Fibroblast of villous mesenchyme (primary cell): ENCODE measurements at regions not wholly inside any gene's neighbourhood (a gene's known extent, or its start where the extent isn't known, plus 50 kb on each side); places are given as distances from the start of the nearest gene placed in this dataset.

Source experiments
- DNase-seq: peaks from one replicate; pipeline ENCODE4 v3.0.0-alpha.2; 2010; ENCODE audit warnings: low read depth
- H3K4me3 ChIP-seq: 2 replicates; pipeline ENCODE4 v1.5.1; 2011; ENCODE audit warnings: low read depth, mild to moderate bottlenecking, low read length
- CTCF ChIP-seq: IDR thresholded peaks from 2 replicates; pipeline ENCODE4 v1.5.1; 2012; ENCODE audit warnings: low read depth, mild to moderate bottlenecking, low read length; ENCODE audit not compliant: insufficient read depth

- no peak overlapping the region for H3K4me3 ChIP-seq
- TF ChIP-seq CTCF: no peak
- DNase-seq: no peak
These were observed 250.3 kb downstream of the SEC61B start for GRCh38 chr9:99472240-99472915.

- no peak for TF ChIP-seq CTCF
- no peak overlapping the region for H3K4me3 ChIP-seq
These were observed 250.8 kb downstream of the SEC61B start for GRCh38 chr9:99472916-99473245.

GRCh38 chr9:99474186-99474585, 252.1 kb downstream of the SEC61B start:
- TF ChIP-seq CTCF: no peak
- no peak overlapping the region for H3K4me3 ChIP-seq
- no peak for DNase-seq

More at GRCh38 chr9:99472916-99473245, 250.8 kb downstream of the SEC61B start:
- DNase-seq: no peak

GRCh38 chr9:99475401-99476065, 253.5 kb downstream of the SEC61B start:
- TF ChIP-seq CTCF: no peak
- DNase-seq: no peak
- H3K4me3 ChIP-seq: no peak overlapping the region

GRCh38 chr9:99478469-99479027, 256.5 kb downstream of the SEC61B start:
- no peak for DNase-seq
- H3K4me3 ChIP-seq: no peak overlapping the region
- no peak for TF ChIP-seq CTCF

GRCh38 chr9:99479929-99480328, 257.8 kb downstream of the SEC61B start:
- no peak for DNase-seq
- TF ChIP-seq CTCF: no peak
- H3K4me3 ChIP-seq: no peak overlapping the region
